Activated B cell treated with CpG ODN at 0.5 μM for 24 hours (primary cell): ENCODE measurements at regions not wholly inside any gene's neighbourhood (a gene's known extent, or its start where the extent isn't known, plus 50 kb on each side); places are given as distances from the start of the nearest gene placed in this dataset.

ENCODE experiments used
- ATAC-seq: fragments of 200-7000 bp; cut with Tn5 transposase; one replicate; pipeline ENCODE4 v1.10.0; 2021; ENCODE audit warnings: low read depth, mild to moderate bottlenecking, moderate library complexity
- CTCF ChIA-PET: fragments of 350-600 bp; sonication (Branson Sonifier 250); formaldehyde crosslinking; loops from one replicate; lab custom pipeline; 2021; ENCODE audit warnings: antibody characterized with exemption; lab: Charles Lee
- POLR2A ChIA-PET: fragments of 350-600 bp; sonication (Branson Sonifier 250); formaldehyde crosslinking; loops from one replicate; lab custom pipeline; 2021; ENCODE audit warnings: antibody characterized with exemption; lab: Charles Lee
- DNase-seq: peaks from one replicate; pipeline ENCODE4 v3.0.0; 2022
- H3K27ac Mint-ChIP-seq: one replicate; pipeline ENCODE4 v1.8.0; 2020; ENCODE audit warnings: mixed read lengths
- H3K27me3 Mint-ChIP-seq: one replicate; pipeline ENCODE4 v1.8.0; 2021; ENCODE audit warnings: mixed read lengths
- H3K36me3 Mint-ChIP-seq: one replicate; pipeline ENCODE4 v1.8.0; 2021; ENCODE audit warnings: low read depth, mixed read lengths
- H3K4me1 Mint-ChIP-seq: one replicate; pipeline ENCODE4 v1.8.0; 2021; ENCODE audit warnings: mixed read lengths
- H3K4me3 Mint-ChIP-seq: one replicate; pipeline ENCODE4 v1.8.0; 2020; ENCODE audit warnings: mild to moderate bottlenecking, mixed read lengths
- H3K9me3 Mint-ChIP-seq: one replicate; pipeline ENCODE4 v1.8.0; 2020; ENCODE audit warnings: mixed read lengths
- CTCF ChIP-seq: fragments of 200-600 bp; IDR thresholded peaks from one replicate; pipeline ENCODE4 v1.8.0; 2022; ENCODE audit warnings: antibody characterized with exemption, mild to moderate bottlenecking
- intact Hi-C: fragments of 100-400 bp; cut with micrococcal nuclease; formaldehyde crosslinking; loops from one replicate; pipeline ENCODE4 v1.15.1; 2024

- Mint-ChIP-seq H3K4me1 (no peaks in the 10 kb centered on the region), H3K9me3 (peaks cover 2% of the 10 kb centered on the region), H3K27ac (no peak overlapping the region), H3K4me3 (no peak overlapping the region), H3K36me3 (no peaks in the 10 kb centered on the region), H3K27me3 (no peaks in the 10 kb centered on the region)
- intact Hi-C loops = no loop called here
- DNase-seq (no peak), ATAC-seq (no peak)
- ChIA-PET POLR2A (no interaction called here), CTCF (no interaction called here)
- no peak for TF ChIP-seq CTCF
Measured at GRCh38 chr18:1252936-1253335, 348.3 kb downstream of the ADCYAP1 start.

GRCh38 chr18:1253827-1254226 lies 349.2 kb downstream of the ADCYAP1 start:
- ATAC-seq (no peak), DNase-seq (no peak)
- Mint-ChIP-seq H3K27me3 (no peaks in the 10 kb centered on the region), H3K36me3 (no peaks in the 10 kb centered on the region), H3K9me3 (peaks cover 2% of the 10 kb centered on the region), H3K4me3 (no peak overlapping the region), H3K4me1 (no peaks in the 10 kb centered on the region), H3K27ac (no peak overlapping the region)
- intact Hi-C loops = no loop called here
- no peak for TF ChIP-seq CTCF
- POLR2A ChIA-PET = no interaction called here
- CTCF ChIA-PET = no interaction called here

- ChIA-PET CTCF (no interaction called here), POLR2A (no interaction called here)
- H3K4me1 Mint-ChIP-seq = no peaks in the 10 kb centered on the region
- H3K9me3 Mint-ChIP-seq = peaks cover 10% of the 10 kb centered on the region
- no peaks in the 10 kb centered on the region for H3K27me3 Mint-ChIP-seq
- no peak overlapping the region for H3K27ac Mint-ChIP-seq
- no peak overlapping the region for H3K4me3 Mint-ChIP-seq
- no peaks in the 10 kb centered on the region for H3K36me3 Mint-ChIP-seq
- no peak for ATAC-seq
- intact Hi-C loops = no loop called here
- no peak for TF ChIP-seq CTCF
- no peak for DNase-seq
Measured at GRCh38 chr18:1261054-1261453, 356.4 kb downstream of the ADCYAP1 start.

- POLR2A ChIA-PET = no interaction called here
- Mint-ChIP-seq H3K36me3 (no peaks in the 10 kb centered on the region), H3K27me3 (no peaks in the 10 kb centered on the region), H3K9me3 (peaks cover 6% of the 10 kb centered on the region), H3K4me1 (no peaks in the 10 kb centered on the region), H3K27ac (no peak overlapping the region), H3K4me3 (no peak overlapping the region)
- ATAC-seq = no peak
- TF ChIP-seq CTCF = no peak
- CTCF ChIA-PET = no interaction called here
- DNase-seq = no peak
- intact Hi-C loops = no loop called here
Measured at GRCh38 chr18:1267021-1267420, 362.4 kb downstream of the ADCYAP1 start.

- peaks cover 4% of the 10 kb centered on the region for H3K9me3 Mint-ChIP-seq
- DNase-seq = no peak
- H3K36me3 Mint-ChIP-seq = no peaks in the 10 kb centered on the region
- H3K27ac Mint-ChIP-seq = no peak overlapping the region
- ChIA-PET CTCF (no interaction called here), POLR2A (no interaction called here)
- H3K4me3 Mint-ChIP-seq = no peak overlapping the region
- H3K4me1 Mint-ChIP-seq = no peaks in the 10 kb centered on the region
- no peak for TF ChIP-seq CTCF
- no peak for ATAC-seq
- intact Hi-C loops = no loop called here
- no peaks in the 10 kb centered on the region for H3K27me3 Mint-ChIP-seq
Measured at GRCh38 chr18:1270081-1270480, 365.4 kb downstream of the ADCYAP1 start.
